ENCODE measurements at regions not wholly inside any gene's neighbourhood (a gene's known extent, or its start where the extent isn't known, plus 50 kb on each side); places are given as distances from the start of the nearest gene placed in this dataset.
"Not testable (repeated sequence)": the region's sequence is repeated elsewhere in the genome, so short reads cannot be mapped to it uniquely, and the experiment has no call there.

GRCh38 chr2:17362956-17363355 is 155.3 kb downstream of the RAD51AP2 start:
- Histone ChIP-seq H3K4me3 (ENCODE audit: low read length) (no peak overlapping the region), H3K4me2 (ENCODE audit: low read length) (no peak overlapping the region), H3K4me1 (ENCODE audit: low read length) (no peaks in the 10 kb centered on the region), H2AFZ (ENCODE audit: low read depth, low read length) (no peak overlapping the region), H4K20me1 (ENCODE audit: insufficient read depth, low read length) (no peaks in the 10 kb centered on the region), H3K9me3 (ENCODE audit: insufficient read depth, low read length) (no peaks in the 10 kb centered on the region), H3K27me3 (ENCODE audit: low read depth, low read length) (no peaks in the 10 kb centered on the region), H3K36me3 (replicated peaks; ENCODE audit: low read depth, low read length) (no peaks in the 10 kb centered on the region), H3K9ac (ENCODE audit: low read length) (no peak overlapping the region), H3K27ac (ENCODE audit: low read length) (no peak overlapping the region), H3K79me2 (ENCODE audit: low read length) (no peaks in the 10 kb centered on the region)
- no peak for TF ChIP-seq EZH2phosphoT487 (IDR thresholded peaks at IDR 0.05; ENCODE audit: low read depth)

- H3K4me2 ChIP-seq (ENCODE audit: low read length) = peak overlapping the region; percentile 68
- H3K9ac ChIP-seq (ENCODE audit: low read length) = no peak overlapping the region
- H3K79me2 ChIP-seq (ENCODE audit: low read length) = no peaks in the 10 kb centered on the region
- H3K36me3 ChIP-seq (replicated peaks; ENCODE audit: low read depth, low read length) = no peaks in the 10 kb centered on the region
- H3K4me3 ChIP-seq (ENCODE audit: low read length) = peak overlapping the region; percentile 57
- TF ChIP-seq, protein P1, sequence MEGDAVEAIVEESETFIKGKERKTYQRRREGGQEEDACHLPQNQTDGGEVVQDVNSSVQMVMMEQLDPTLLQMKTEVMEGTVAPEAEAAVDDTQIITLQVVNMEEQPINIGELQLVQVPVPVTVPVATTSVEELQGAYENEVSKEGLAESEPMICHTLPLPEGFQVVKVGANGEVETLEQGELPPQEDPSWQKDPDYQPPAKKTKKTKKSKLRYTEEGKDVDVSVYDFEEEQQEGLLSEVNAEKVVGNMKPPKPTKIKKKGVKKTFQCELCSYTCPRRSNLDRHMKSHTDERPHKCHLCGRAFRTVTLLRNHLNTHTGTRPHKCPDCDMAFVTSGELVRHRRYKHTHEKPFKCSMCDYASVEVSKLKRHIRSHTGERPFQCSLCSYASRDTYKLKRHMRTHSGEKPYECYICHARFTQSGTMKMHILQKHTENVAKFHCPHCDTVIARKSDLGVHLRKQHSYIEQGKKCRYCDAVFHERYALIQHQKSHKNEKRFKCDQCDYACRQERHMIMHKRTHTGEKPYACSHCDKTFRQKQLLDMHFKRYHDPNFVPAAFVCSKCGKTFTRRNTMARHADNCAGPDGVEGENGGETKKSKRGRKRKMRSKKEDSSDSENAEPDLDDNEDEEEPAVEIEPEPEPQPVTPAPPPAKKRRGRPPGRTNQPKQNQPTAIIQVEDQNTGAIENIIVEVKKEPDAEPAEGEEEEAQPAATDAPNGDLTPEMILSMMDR (IDR thresholded peaks at IDR 0.05; ENCODE audit: low read depth, low read length) = no peak
- TF ChIP-seq EZH2phosphoT487 (IDR thresholded peaks at IDR 0.05; ENCODE audit: low read depth) = no peak
- 0 out of 2 replicates have a peak, but pooled peaks cover 4% of the 10 kb centered on the region for H3K9me3 ChIP-seq (ENCODE audit: insufficient read depth, low read length)
- no peaks in the 10 kb centered on the region for H3K27me3 ChIP-seq (ENCODE audit: low read depth, low read length)
- 0 out of 2 replicates have a peak overlapping the region, but pooled peaks have one; percentile 27 for H2AFZ ChIP-seq (ENCODE audit: low read depth, low read length)
- peaks cover 20% of the 10 kb centered on the region for H3K4me1 ChIP-seq (ENCODE audit: low read length)
- no peaks in the 10 kb centered on the region for H4K20me1 ChIP-seq (ENCODE audit: insufficient read depth, low read length)
- no peak overlapping the region for H3K27ac ChIP-seq (ENCODE audit: low read length)
Observed at GRCh38 chr2:17355608-17356329, 162.5 kb downstream of the RAD51AP2 start.

DNA sequence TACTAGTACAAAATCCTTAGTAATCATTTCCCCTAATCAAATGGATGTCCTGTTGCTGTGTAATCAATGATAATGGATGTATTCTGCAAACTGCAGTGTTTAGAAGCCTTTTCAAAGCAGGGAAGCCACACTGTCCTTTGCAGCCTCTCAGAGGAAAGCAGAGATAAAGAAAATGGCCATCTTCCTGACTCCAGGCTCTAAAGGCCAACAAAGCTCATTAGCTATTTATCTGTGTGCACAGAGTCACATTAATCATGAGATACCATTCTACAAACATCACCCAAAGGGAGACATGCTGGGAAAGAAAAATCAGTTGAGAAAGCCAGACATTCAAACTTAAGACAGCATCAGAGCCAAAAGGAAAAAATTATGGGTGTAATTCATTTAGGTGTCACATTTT is 165.0 kb downstream of the RAD51AP2 start:
- Histone ChIP-seq H3K4me2 (ENCODE audit: low read length) (no peak overlapping the region), H3K27ac (ENCODE audit: low read length) (no peak overlapping the region), H3K9me3 (ENCODE audit: insufficient read depth, low read length) (0 out of 2 replicates have a peak, but pooled peaks cover 4% of the 10 kb centered on the region), H3K27me3 (ENCODE audit: low read depth, low read length) (no peaks in the 10 kb centered on the region), H3K79me2 (ENCODE audit: low read length) (no peaks in the 10 kb centered on the region), H2AFZ (ENCODE audit: low read depth, low read length) (no peak overlapping the region), H3K36me3 (replicated peaks; ENCODE audit: low read depth, low read length) (no peaks in the 10 kb centered on the region), H3K4me1 (ENCODE audit: low read length) (peaks cover 20% of the 10 kb centered on the region), H3K9ac (ENCODE audit: low read length) (no peak overlapping the region), H3K4me3 (ENCODE audit: low read length) (no peak overlapping the region), H4K20me1 (ENCODE audit: insufficient read depth, low read length) (no peaks in the 10 kb centered on the region)
- TF ChIP-seq, protein P1 (IDR thresholded peaks at IDR 0.05; ENCODE audit: low read depth, low read length) = no peak
- TF ChIP-seq EZH2phosphoT487 (IDR thresholded peaks at IDR 0.05; ENCODE audit: low read depth) = no peak

- H3K9ac ChIP-seq (ENCODE audit: low read length); H3K79me2 ChIP-seq (ENCODE audit: low read length): not testable (repeated sequence)
Observed at GRCh38 chr2:17342692-17343091, 175.5 kb downstream of the RAD51AP2 start.

DNA sequence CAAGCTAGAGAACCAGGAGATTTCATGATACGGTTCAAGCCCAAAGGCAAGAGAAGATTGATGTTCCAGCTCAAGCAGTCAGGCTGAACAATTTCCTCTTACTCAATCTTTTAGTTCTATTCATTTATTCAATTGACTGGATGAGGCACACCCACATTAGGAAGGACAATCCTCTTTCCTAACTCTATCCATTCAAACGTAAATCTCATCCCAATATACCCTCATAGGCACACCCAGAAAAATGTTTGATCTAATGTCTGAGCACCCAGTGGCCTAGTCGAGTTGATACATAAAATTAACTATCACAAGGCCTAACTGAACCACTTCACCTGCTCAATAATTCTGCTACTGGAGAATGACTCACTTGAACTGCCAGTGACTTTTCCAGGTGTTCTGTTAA is 180.7 kb downstream of the RAD51AP2 start:
- H3K27me3 ChIP-seq (ENCODE audit: low read depth, low read length) = no peaks in the 10 kb centered on the region
- H3K9ac ChIP-seq (ENCODE audit: low read length) = no peak overlapping the region
- H3K79me2 ChIP-seq (ENCODE audit: low read length) = no peaks in the 10 kb centered on the region
- no peak for TF ChIP-seq EZH2phosphoT487 (IDR thresholded peaks at IDR 0.05; ENCODE audit: low read depth)
- TF ChIP-seq, protein P1 (IDR thresholded peaks at IDR 0.05; ENCODE audit: low read depth, low read length) = no peak
- H2AFZ ChIP-seq (ENCODE audit: low read depth, low read length) = no peak overlapping the region
- H3K4me2 ChIP-seq (ENCODE audit: low read length) = no peak overlapping the region
- no peaks in the 10 kb centered on the region for H3K9me3 ChIP-seq (ENCODE audit: insufficient read depth, low read length)
- H3K4me3 ChIP-seq (ENCODE audit: low read length) = no peak overlapping the region
- no peaks in the 10 kb centered on the region for H3K4me1 ChIP-seq (ENCODE audit: low read length)
- no peak overlapping the region for H3K27ac ChIP-seq (ENCODE audit: low read length)
- no peaks in the 10 kb centered on the region for H3K36me3 ChIP-seq (replicated peaks; ENCODE audit: low read depth, low read length)
- H4K20me1 ChIP-seq (ENCODE audit: insufficient read depth, low read length) = no peaks in the 10 kb centered on the region

More at GRCh38 chr2:17342692-17343091, 175.5 kb downstream of the RAD51AP2 start:
- not testable (repeated sequence) for H3K4me2 ChIP-seq (ENCODE audit: low read length); H3K9me3 ChIP-seq (ENCODE audit: insufficient read depth, low read length); H3K36me3 ChIP-seq (replicated peaks; ENCODE audit: low read depth, low read length); H3K4me3 ChIP-seq (ENCODE audit: low read length); H3K27me3 ChIP-seq (ENCODE audit: low read depth, low read length); H3K4me1 ChIP-seq (ENCODE audit: low read length); H2AFZ ChIP-seq (ENCODE audit: low read depth, low read length); H3K27ac ChIP-seq (ENCODE audit: low read length); H4K20me1 ChIP-seq (ENCODE audit: insufficient read depth, low read length)
